Esophagus muscularis mucosa (tissue), 4 donors: ENCODE measurements at regions not wholly inside any gene's neighbourhood (a gene's known extent, or its start where the extent isn't known, plus 50 kb on each side); places are given as distances from the start of the nearest gene placed in this dataset.

Experiments
- EP300 ChIP-seq: sonication (generic); formaldehyde crosslinking; IDR thresholded peaks from one replicate; pipeline ENCODE4 v1.6.1; 2017; ENCODE audit warnings: antibody characterized with exemption
- POLR2A ChIP-seq: fragments of 450-650 bp; IDR thresholded peaks from one replicate; pipeline ENCODE4 v1.6.1; 2017; ENCODE audit warnings: antibody characterized with exemption, moderate library complexity, mild to moderate bottlenecking, low read depth
- POLR2AphosphoS5 ChIP-seq, 2 donors: sonication (generic); formaldehyde crosslinking; IDR thresholded peaks; one replicate each; pipeline ENCODE4 v1.6.1; 2017; ENCODE audit warnings: antibody characterized with exemption in 2 of 2
- TF ChIP-seq, protein P1 (sequence below), 3 experiments: fragments of 200-600 bp in 2 of 3; fragments of 450-650 bp in 1 of 3; sonication (generic) in 2 of 3; IDR thresholded peaks; one replicate each; pipeline ENCODE4 v1.5.1; 2017 to 2019; ENCODE audit warnings: antibody characterized with exemption in 3 of 3, mild to moderate bottlenecking in 2 of 3, moderate library complexity in 1 of 3

- TF ChIP-seq, protein P1, sequence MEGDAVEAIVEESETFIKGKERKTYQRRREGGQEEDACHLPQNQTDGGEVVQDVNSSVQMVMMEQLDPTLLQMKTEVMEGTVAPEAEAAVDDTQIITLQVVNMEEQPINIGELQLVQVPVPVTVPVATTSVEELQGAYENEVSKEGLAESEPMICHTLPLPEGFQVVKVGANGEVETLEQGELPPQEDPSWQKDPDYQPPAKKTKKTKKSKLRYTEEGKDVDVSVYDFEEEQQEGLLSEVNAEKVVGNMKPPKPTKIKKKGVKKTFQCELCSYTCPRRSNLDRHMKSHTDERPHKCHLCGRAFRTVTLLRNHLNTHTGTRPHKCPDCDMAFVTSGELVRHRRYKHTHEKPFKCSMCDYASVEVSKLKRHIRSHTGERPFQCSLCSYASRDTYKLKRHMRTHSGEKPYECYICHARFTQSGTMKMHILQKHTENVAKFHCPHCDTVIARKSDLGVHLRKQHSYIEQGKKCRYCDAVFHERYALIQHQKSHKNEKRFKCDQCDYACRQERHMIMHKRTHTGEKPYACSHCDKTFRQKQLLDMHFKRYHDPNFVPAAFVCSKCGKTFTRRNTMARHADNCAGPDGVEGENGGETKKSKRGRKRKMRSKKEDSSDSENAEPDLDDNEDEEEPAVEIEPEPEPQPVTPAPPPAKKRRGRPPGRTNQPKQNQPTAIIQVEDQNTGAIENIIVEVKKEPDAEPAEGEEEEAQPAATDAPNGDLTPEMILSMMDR (IDR thresholded peaks at IDR 0.05): no peak
- TF ChIP-seq POLR2A (no peak), POLR2AphosphoS5 (IDR thresholded peaks at IDR 0.05) (no peak), EP300 (no peak)
Observed at GRCh38 chr6:54991761-54992330, 145.3 kb downstream of the FAM83B start.
